ENCODE measurements at regions not wholly inside any gene's neighbourhood (a gene's known extent, or its start where the extent isn't known, plus 50 kb on each side); places are given as distances from the start of the nearest gene placed in this dataset.

GRCh38 chr4:96241819-96242218 lies 401.9 kb downstream of the PDHA2 start:
- no TSS peak for BruUV-seq (replicated peaks)
- POLR2A ChIA-PET: no interaction called here
- no peaks in the 10 kb centered on the region for H3K4me1 ChIP-seq (ENCODE audit: control insufficient read depth, insufficient read depth, low read length)
- intact Hi-C loops (cut with micrococcal nuclease; ENCODE audit: unreplicated experiment): no loop called here
- no peaks in the 10 kb centered on the region for H3K27me3 ChIP-seq (ENCODE audit: control insufficient read depth, insufficient read depth, low read length)
- CTCF ChIA-PET: no interaction called here
- H3K36me3 ChIP-seq (ENCODE audit: control insufficient read depth, insufficient read depth, low read length): no peaks in the 10 kb centered on the region
- in situ Hi-C loops (cut with HindIII; ENCODE audit: low pct_unique_long_range_greater_than_20kb, low sequenced_read_pairs): no loop called here
- H3K27ac ChIP-seq (ENCODE audit: low read length): no peak overlapping the region
- ATAC-seq (no peak), DNase-seq (ENCODE audit: low read depth, low spot score) (no peak)
- TF ChIP-seq SIN3A (IDR thresholded peaks at IDR 0.05; ENCODE audit: borderline replicate concordance, insufficient read depth, low read depth, low read length) (no peak), CTCF (IDR thresholded peaks at IDR 0.05) (no peak), POLR2AphosphoS5 (IDR thresholded peaks at IDR 0.05; ENCODE audit: low read depth, low read length) (no peak), TCF7L2 (IDR thresholded peaks at IDR 0.05; ENCODE audit: low read depth, low read length) (no peak), REST (IDR thresholded peaks at IDR 0.05; ENCODE audit: insufficient read depth in 1 of 2, low read depth in 2 of 2, low read length in 1 of 2) (no peak)
- no peaks in the 10 kb centered on the region for H3K9me3 ChIP-seq (ENCODE audit: control insufficient read depth, insufficient read depth, low read depth, low read length)
- H3K4me3 ChIP-seq (ENCODE audit: low read depth in 2 of 2, low read length in 2 of 2): no peak overlapping the region

GRCh38 chr4:96247096-96247495 lies 407.2 kb downstream of the PDHA2 start:
- POLR2A ChIA-PET: no interaction called here
- in situ Hi-C loops (cut with HindIII; ENCODE audit: low pct_unique_long_range_greater_than_20kb, low sequenced_read_pairs): no loop called here
- H3K27ac ChIP-seq (ENCODE audit: low read length): no peak overlapping the region

More at GRCh38 chr4:96247096-96247495, 407.2 kb downstream of the PDHA2 start:
- TF ChIP-seq POLR2AphosphoS5 (IDR thresholded peaks at IDR 0.05; ENCODE audit: low read depth, low read length) (no peak), SIN3A (IDR thresholded peaks at IDR 0.05; ENCODE audit: borderline replicate concordance, insufficient read depth, low read depth, low read length) (no peak), CTCF (IDR thresholded peaks at IDR 0.05) (no peak), TCF7L2 (IDR thresholded peaks at IDR 0.05; ENCODE audit: low read depth, low read length) (no peak), REST (IDR thresholded peaks at IDR 0.05; ENCODE audit: insufficient read depth in 1 of 2, low read depth in 2 of 2, low read length in 1 of 2) (no peak)
- CTCF ChIA-PET: no interaction called here
- Histone ChIP-seq H3K4me1 (ENCODE audit: control insufficient read depth, insufficient read depth, low read length) (no peaks in the 10 kb centered on the region), H3K4me3 (ENCODE audit: low read depth in 2 of 2, low read length in 2 of 2) (no peak overlapping the region), H3K36me3 (ENCODE audit: control insufficient read depth, insufficient read depth, low read length) (no peaks in the 10 kb centered on the region), H3K27me3 (ENCODE audit: control insufficient read depth, insufficient read depth, low read length) (no peaks in the 10 kb centered on the region), H3K9me3 (ENCODE audit: control insufficient read depth, insufficient read depth, low read depth, low read length) (no peaks in the 10 kb centered on the region)
- DNase-seq (ENCODE audit: low read depth, low spot score) (no peak), ATAC-seq (no peak)
- no TSS peak for BruUV-seq (replicated peaks)
- intact Hi-C loops (cut with micrococcal nuclease; ENCODE audit: unreplicated experiment): no loop called here

Data from Panc1 (cell line).